ENCODE measurements at regions not wholly inside any gene's neighbourhood (a gene's known extent, or its start where the extent isn't known, plus 50 kb on each side); places are given as distances from the start of the nearest gene placed in this dataset.

DNA sequence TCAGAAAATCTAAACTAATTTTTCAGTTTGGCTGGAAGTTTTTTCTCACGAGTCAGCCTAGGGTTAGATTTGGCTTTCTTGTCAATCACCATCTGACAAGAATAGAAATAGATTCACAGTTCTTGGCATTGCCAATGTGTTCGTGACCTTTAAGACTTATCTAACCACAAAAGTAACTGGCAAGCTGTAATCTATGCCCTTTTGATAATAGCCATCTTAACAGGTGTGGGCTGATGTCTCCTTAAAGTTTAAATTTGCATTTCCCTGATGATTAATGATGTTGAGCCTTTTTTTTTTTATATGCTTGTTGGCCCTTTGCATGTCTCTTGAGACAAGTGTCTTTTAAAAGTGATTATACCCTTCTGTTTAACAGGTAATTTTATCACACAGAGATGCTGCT, 460.3 kb upstream of the PRKX start:
- DNase-seq (ENCODE audit: low read depth in 1 of 2, low spot score in 1 of 2) = no peak
- in situ Hi-C loops (cut with HindIII; ENCODE audit: low pct_unique_long_range_greater_than_20kb, low sequenced_read_pairs) = no loop called here
- TF ChIP-seq JUND (IDR thresholded peaks at IDR 0.05; ENCODE audit: low read depth) = no peak

DNA sequence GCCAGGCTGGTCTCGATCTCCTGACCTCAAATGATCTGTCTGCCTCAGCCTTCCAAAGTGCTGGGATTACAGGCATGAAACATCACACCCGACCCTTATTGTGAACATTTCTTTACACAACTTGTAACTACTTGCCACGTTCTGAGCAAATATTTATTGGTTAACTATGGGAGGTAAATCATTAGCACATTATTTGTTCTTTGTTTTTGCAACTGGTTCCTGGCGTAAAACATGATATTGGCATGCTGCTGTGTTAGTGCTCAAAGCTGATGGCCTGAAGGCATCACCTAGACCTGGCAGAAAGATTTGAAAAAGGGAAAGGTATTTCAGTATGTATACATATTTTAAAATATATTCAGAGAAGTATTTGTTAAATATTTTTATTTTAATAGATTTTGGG, 438.3 kb upstream of the PRKX start:
- in situ Hi-C loops (cut with HindIII; ENCODE audit: low pct_unique_long_range_greater_than_20kb, low sequenced_read_pairs) = no loop called here
- DNase-seq (ENCODE audit: low read depth in 1 of 2, low spot score in 1 of 2) = no peak

GRCh38 chrX:4150259-4150658, 436.8 kb upstream of the PRKX start:
- TF ChIP-seq JUND (IDR thresholded peaks at IDR 0.05; ENCODE audit: low read depth) = no peak
- in situ Hi-C loops (cut with HindIII; ENCODE audit: low pct_unique_long_range_greater_than_20kb, low sequenced_read_pairs) = no loop called here
- no peak for DNase-seq (ENCODE audit: low read depth in 1 of 2, low spot score in 1 of 2)

More for the DNA sequence above, 438.3 kb upstream of the PRKX start:
- TF ChIP-seq JUND (IDR thresholded peaks at IDR 0.05; ENCODE audit: low read depth) = no peak

GRCh38 chrX:4129626-4130025, 416.2 kb upstream of the PRKX start:
- DNase-seq (ENCODE audit: low read depth in 1 of 2, low spot score in 1 of 2) = no peak
- no peak for TF ChIP-seq JUND (IDR thresholded peaks at IDR 0.05; ENCODE audit: low read depth)
- in situ Hi-C loops (cut with HindIII; ENCODE audit: low pct_unique_long_range_greater_than_20kb, low sequenced_read_pairs) = no loop called here

DNA sequence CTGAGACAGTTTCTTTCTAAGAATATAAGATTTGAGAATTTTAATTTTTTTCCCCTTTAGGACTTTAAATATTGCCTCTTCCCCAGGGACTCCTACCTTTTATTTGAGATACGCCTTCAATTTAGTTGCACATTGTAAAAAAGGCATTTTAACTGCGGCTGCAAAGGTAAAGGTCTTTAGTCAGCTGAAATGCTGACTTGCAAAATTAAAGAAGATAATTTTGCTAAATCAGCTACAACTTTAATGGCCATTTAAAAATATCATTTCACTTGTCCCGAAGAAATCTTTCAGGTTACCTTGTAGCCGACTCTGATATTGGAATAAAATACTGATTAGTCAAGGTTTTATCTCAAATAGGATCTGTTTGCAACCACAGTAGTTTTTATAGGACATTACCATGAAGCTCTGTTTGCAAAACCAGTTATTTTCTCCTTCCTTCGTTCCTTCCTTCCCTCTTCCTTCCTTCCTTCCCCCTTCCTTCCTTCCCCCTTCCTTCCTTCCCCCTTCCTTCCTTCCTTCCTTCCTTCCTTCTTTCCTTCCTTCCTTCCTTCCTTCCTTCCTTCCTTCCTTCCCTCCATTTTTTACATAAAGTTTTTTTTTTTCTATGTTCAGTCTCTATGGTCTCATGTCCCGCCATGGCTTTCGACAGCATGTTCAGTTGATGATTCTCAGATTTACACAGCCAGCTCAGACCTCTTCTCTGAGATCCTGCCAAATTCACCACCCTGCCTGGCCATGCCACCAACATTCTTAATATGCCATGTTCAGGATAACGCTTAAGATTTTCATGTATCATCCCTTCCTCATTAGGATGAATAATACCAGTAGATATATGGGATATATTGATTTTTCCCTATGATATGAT, 405.4 kb upstream of the PRKX start:
- no peak for TF ChIP-seq JUND (IDR thresholded peaks at IDR 0.05; ENCODE audit: low read depth)
- in situ Hi-C loops (cut with HindIII; ENCODE audit: low pct_unique_long_range_greater_than_20kb, low sequenced_read_pairs) = no loop called here
- no peak for DNase-seq (ENCODE audit: low read depth in 1 of 2, low spot score in 1 of 2)

- DNase-seq (ENCODE audit: low read depth in 1 of 2, low spot score in 1 of 2) = no peak
- in situ Hi-C loops (cut with HindIII; ENCODE audit: low pct_unique_long_range_greater_than_20kb, low sequenced_read_pairs) = no loop called here
- TF ChIP-seq JUND (IDR thresholded peaks at IDR 0.05; ENCODE audit: low read depth) = no peak
Observed at GRCh38 chrX:4110964-4111363, 397.5 kb upstream of the PRKX start.

- no peak for DNase-seq (ENCODE audit: low read depth in 1 of 2, low spot score in 1 of 2)
- in situ Hi-C loops (cut with HindIII; ENCODE audit: low pct_unique_long_range_greater_than_20kb, low sequenced_read_pairs) = no loop called here
- TF ChIP-seq JUND (IDR thresholded peaks at IDR 0.05; ENCODE audit: low read depth) = no peak
Observed at GRCh38 chrX:4094926-4095325, 381.5 kb upstream of the PRKX start.

- in situ Hi-C loops (cut with HindIII; ENCODE audit: low pct_unique_long_range_greater_than_20kb, low sequenced_read_pairs) = no loop called here
- no peak for DNase-seq (ENCODE audit: low read depth in 1 of 2, low spot score in 1 of 2)
- no peak for TF ChIP-seq JUND (IDR thresholded peaks at IDR 0.05; ENCODE audit: low read depth)
Observed at GRCh38 chrX:4091046-4091760, 377.8 kb upstream of the PRKX start.

GRCh38 chrX:4059893-4060292, 346.4 kb upstream of the PRKX start:
- in situ Hi-C loops (cut with HindIII; ENCODE audit: low pct_unique_long_range_greater_than_20kb, low sequenced_read_pairs) = no loop called here
- DNase-seq (ENCODE audit: low read depth in 1 of 2, low spot score in 1 of 2) = no peak
- TF ChIP-seq JUND (IDR thresholded peaks at IDR 0.05; ENCODE audit: low read depth) = no peak

DNA sequence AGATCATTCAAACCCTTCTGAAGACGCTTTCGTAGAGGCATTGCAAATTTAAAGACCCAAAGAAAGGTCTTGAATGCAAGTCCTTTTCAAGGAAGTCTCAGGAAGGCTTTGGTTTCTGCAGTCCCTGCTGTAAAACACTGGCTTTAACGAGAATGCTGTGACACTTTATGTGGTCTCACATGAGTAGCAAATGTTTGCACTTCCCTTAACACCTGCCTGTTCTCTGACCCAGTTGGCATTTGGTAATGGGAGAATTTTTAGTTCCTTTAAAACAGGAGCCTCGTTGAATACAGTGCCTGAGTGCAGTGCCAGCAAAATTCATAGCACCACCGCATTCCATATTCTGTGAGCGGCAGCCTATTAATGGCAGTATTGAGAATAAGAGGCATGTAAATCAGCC, 330.5 kb upstream of the PRKX start:
- no peak for TF ChIP-seq JUND (IDR thresholded peaks at IDR 0.05; ENCODE audit: low read depth)
- no peak for DNase-seq (ENCODE audit: low read depth in 1 of 2, low spot score in 1 of 2)
- in situ Hi-C loops (cut with HindIII; ENCODE audit: low pct_unique_long_range_greater_than_20kb, low sequenced_read_pairs) = no loop called here

DNA sequence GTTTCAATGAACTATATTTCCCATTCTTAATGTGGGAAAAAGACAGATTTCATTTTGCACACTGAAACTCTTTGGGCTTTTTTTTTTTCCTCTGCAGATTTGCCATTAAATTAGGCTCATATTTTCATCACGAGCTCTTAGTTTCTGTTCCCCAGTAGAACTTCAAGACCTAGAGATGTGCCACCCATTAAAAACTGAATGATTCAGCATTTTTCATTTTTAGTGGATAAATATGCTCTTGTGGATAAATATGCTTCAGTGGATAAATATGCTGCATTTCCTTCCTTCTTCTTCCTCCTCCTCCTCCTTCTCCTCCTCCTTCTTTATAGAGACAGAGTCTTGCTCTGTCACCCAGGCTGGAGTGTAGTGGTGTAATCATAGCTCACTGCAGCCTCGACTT, 322.4 kb upstream of the PRKX start:
- no peak for TF ChIP-seq JUND (IDR thresholded peaks at IDR 0.05; ENCODE audit: low read depth)
- in situ Hi-C loops (cut with HindIII; ENCODE audit: low pct_unique_long_range_greater_than_20kb, low sequenced_read_pairs) = no loop called here
- DNase-seq (ENCODE audit: low read depth in 1 of 2, low spot score in 1 of 2) = no peak

GRCh38 chrX:4028151-4028550, 314.7 kb upstream of the PRKX start:
- in situ Hi-C loops (cut with HindIII; ENCODE audit: low pct_unique_long_range_greater_than_20kb, low sequenced_read_pairs) = no loop called here
- no peak for DNase-seq (ENCODE audit: low read depth in 1 of 2, low spot score in 1 of 2)
- no peak for TF ChIP-seq JUND (IDR thresholded peaks at IDR 0.05; ENCODE audit: low read depth)

- TF ChIP-seq JUND (IDR thresholded peaks at IDR 0.05; ENCODE audit: low read depth) = no peak
- no peak for DNase-seq (ENCODE audit: low read depth in 1 of 2, low spot score in 1 of 2)
- in situ Hi-C loops (cut with HindIII; ENCODE audit: low pct_unique_long_range_greater_than_20kb, low sequenced_read_pairs) = no loop called here
Observed at GRCh38 chrX:4005281-4005680, 291.8 kb upstream of the PRKX start.
